Right atrium auricular region (tissue), 2 donors: ENCODE measurements at regions not wholly inside any gene's neighbourhood (a gene's known extent, or its start where the extent isn't known, plus 50 kb on each side); places are given as distances from the start of the nearest gene placed in this dataset.

ENCODE experiments used
- DNase-seq: peaks from one replicate; pipeline ENCODE4 v3.0.0-alpha.2; 2019; ENCODE audit warnings: low spot score
- H3K27ac ChIP-seq, 2 donors: fragments of 200-600 bp; sonication (generic); 1 replicate in 1 of 2; 2 replicates in 1 of 2; pipeline ENCODE4 v1.5.1; 2016 to 2019
- H3K27me3 ChIP-seq, 2 donors: fragments of 200-600 bp; sonication (generic); one replicate each; pipeline versions ENCODE4 v1.5.1 to v1.6.0; 2017 to 2019
- H3K36me3 ChIP-seq: fragments of 200-600 bp; sonication (generic); one replicate; pipeline ENCODE4 v1.5.1; 2016
- H3K4me1 ChIP-seq, 2 donors: fragments of 200-600 bp; sonication (generic); one replicate each; pipeline versions ENCODE4 v1.5.1 to v1.6.0; 2017 to 2019
- H3K4me3 ChIP-seq, 2 donors: fragments of 200-600 bp; sonication (generic); 1 replicate in 1 of 2; 2 replicates in 1 of 2; pipeline ENCODE4 v1.5.1; 2017 to 2019; ENCODE audit warnings: mild to moderate bottlenecking in 1 of 2, moderate library complexity in 1 of 2
- H3K9me3 ChIP-seq, 2 donors: fragments of 200-600 bp; sonication (generic); one replicate each; pipeline ENCODE4 v1.5.1; 2019
- TF ChIP-seq, protein P1 (sequence below), 2 donors: fragments of 200-600 bp; sonication (generic); IDR thresholded peaks; one replicate each; pipeline ENCODE4 v1.5.1; 2019; ENCODE audit warnings: antibody characterized with exemption in 2 of 2

DNA sequence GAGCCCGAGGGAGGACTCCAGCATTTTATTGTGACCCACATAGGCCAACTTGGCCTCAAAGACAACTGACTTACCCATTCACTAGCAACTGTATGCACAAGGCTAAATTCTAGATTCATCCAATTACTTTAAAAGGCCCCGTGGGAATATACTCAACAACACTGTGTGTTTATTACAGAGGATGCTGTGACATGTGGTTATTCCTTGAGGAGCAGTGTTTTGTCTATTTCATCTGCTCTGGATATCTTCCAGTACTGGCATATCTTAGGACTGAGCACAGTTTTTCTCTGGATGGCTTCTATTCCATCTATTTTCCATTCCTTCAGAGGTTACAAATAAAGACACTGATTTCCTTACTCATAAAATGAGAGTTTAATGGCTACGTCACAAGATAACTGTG lies 87.2 kb upstream of the KRAS start:
- DNase-seq: no peak
- Histone ChIP-seq H3K27me3 (no peaks in the 10 kb centered on the region), H3K36me3 (no peaks in the 10 kb centered on the region), H3K27ac (no peak overlapping the region), H3K9me3 (no peaks in the 10 kb centered on the region), H3K4me3 (no peak overlapping the region), H3K4me1 (no peaks in the 10 kb centered on the region)
- TF ChIP-seq, protein P1, sequence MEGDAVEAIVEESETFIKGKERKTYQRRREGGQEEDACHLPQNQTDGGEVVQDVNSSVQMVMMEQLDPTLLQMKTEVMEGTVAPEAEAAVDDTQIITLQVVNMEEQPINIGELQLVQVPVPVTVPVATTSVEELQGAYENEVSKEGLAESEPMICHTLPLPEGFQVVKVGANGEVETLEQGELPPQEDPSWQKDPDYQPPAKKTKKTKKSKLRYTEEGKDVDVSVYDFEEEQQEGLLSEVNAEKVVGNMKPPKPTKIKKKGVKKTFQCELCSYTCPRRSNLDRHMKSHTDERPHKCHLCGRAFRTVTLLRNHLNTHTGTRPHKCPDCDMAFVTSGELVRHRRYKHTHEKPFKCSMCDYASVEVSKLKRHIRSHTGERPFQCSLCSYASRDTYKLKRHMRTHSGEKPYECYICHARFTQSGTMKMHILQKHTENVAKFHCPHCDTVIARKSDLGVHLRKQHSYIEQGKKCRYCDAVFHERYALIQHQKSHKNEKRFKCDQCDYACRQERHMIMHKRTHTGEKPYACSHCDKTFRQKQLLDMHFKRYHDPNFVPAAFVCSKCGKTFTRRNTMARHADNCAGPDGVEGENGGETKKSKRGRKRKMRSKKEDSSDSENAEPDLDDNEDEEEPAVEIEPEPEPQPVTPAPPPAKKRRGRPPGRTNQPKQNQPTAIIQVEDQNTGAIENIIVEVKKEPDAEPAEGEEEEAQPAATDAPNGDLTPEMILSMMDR (IDR thresholded peaks at IDR 0.05): no peak

DNA sequence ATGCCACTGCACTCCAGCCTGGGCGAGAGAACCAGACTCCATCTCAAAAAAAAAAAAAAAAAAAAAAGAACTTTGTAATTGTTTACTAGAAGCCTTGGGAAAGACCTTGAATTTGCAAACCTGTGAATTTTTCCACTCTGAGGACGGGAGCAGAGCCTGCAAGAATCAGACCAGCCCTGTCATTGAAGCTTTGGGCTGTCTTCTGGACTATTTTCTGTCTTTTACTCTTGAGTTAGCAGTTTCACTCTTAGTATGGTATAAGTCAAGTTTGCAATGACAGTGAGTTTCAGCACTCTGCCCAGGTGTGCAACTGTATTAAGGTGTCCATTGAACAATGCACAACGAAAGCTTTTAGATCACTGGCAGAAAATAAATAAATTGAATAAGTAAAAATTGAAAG lies 81.4 kb upstream of the KRAS start:
- no peaks in the 10 kb centered on the region for H3K36me3 ChIP-seq
- TF ChIP-seq, protein P1 (IDR thresholded peaks at IDR 0.05): no peak

DNA sequence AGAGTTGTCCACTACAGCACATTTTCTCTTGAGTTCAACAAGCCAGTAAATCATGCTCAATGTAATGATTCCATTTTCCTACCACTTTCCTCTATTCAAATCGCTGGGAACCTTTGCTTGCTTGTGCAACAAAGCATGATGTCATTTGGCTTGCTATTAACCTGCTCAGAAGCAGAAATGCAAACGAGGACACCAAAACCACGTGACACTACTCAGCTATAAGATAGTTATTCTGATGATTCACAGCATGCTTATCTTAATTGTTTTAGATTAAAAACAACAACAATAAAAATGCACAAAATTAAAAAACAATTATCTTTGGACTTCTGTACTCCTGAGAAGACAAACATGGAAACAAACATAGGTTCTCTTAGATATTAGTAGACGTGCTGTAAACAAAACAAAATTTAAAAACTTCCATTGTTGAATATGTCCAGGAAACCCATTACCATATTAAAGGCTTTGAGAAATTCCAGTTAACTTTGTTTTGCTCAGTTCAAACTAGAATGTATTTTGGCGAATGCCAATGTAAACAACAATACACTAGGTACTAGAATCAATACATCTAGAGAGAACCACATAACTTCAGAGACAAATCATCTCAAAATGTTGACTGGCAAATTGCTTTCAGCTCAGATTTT lies 77.5 kb upstream of the KRAS start:
- TF ChIP-seq, protein P1 (IDR thresholded peaks at IDR 0.05): no peak
- no peaks in the 10 kb centered on the region for H3K36me3 ChIP-seq
- H3K27me3 ChIP-seq: no peaks in the 10 kb centered on the region
- DNase-seq: no peak
- no peak overlapping the region for H3K27ac ChIP-seq
- no peaks in the 10 kb centered on the region for H3K9me3 ChIP-seq
- H3K4me3 ChIP-seq: no peak overlapping the region
- H3K4me1 ChIP-seq: no peaks in the 10 kb centered on the region

More for the DNA sequence above, 81.4 kb upstream of the KRAS start:
- H3K4me3 ChIP-seq: no peak overlapping the region
- H3K4me1 ChIP-seq: no peaks in the 10 kb centered on the region
- H3K9me3 ChIP-seq: no peaks in the 10 kb centered on the region
- DNase-seq: no peak
- no peak overlapping the region for H3K27ac ChIP-seq
- no peaks in the 10 kb centered on the region for H3K27me3 ChIP-seq

DNA sequence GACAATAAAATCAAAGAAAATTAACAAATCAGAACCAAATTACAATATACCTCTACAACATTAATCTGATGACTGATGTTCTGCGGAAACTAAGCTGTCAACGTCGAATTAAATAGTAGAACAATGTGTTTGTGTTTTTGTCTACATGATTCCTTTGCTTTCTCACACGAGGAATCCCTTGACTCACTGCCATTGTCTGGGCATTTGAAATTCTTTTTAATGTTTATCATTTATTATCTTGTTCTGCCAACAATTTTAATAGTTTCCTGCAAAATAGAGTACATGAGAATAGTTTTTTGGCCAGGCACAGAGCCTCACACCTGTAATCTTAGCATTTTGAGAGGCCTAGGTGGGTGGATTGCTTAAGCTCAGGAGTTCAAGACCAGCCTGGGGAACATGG lies 76.6 kb upstream of the KRAS start:
- DNase-seq: no peak
- Histone ChIP-seq H3K9me3 (no peaks in the 10 kb centered on the region), H3K4me3 (no peak overlapping the region), H3K36me3 (no peaks in the 10 kb centered on the region), H3K27me3 (no peaks in the 10 kb centered on the region), H3K4me1 (no peaks in the 10 kb centered on the region), H3K27ac (no peak overlapping the region)
- TF ChIP-seq, protein P1 (IDR thresholded peaks at IDR 0.05): no peak

DNA sequence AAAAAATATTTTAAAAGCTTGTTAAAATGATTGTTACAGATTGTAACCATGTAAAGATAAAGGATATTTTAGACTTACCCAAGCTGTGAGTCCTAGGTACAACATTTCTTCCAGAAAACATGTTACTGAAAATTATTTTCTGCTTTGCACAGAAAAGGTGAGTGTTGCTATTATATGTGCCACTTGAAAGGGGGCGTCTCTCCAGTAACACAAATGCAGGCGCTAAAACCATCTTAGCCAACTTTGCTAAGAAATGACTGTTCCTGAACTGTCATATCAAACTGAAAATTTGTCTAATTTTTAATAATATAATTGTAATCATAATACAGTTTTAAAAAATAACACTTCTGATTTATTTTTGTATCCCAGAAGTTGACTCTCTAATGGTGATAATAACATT lies 75.6 kb upstream of the KRAS start:
- Histone ChIP-seq H3K36me3 (no peaks in the 10 kb centered on the region), H3K4me1 (no peaks in the 10 kb centered on the region), H3K27me3 (no peaks in the 10 kb centered on the region), H3K4me3 (no peak overlapping the region), H3K9me3 (no peaks in the 10 kb centered on the region), H3K27ac (no peak overlapping the region)
- DNase-seq: no peak
- TF ChIP-seq, protein P1 (IDR thresholded peaks at IDR 0.05): no peak

DNA sequence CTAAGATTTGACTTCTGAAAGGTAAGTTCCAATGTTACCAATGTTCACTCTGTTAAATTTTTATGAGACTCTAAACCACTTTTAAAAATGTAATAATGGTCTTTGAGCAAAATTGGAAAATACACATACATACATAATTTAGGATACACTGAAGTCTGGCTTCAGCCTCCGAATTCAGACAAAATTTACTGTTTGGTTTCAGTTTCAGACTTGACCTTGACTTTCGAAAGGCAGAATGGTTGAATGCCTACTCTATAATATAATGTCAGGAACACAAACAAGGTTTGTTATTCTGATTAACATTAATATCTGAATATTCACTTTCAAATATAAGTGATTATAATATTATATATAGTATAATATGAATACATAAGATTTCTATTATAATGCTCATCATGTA lies 74.1 kb upstream of the KRAS start:
- TF ChIP-seq, protein P1 (IDR thresholded peaks at IDR 0.05): no peak

More for the DNA sequence above, 74.1 kb upstream of the KRAS start:
- Histone ChIP-seq H3K27ac (no peak overlapping the region), H3K9me3 (no peaks in the 10 kb centered on the region), H3K4me3 (no peak overlapping the region), H3K36me3 (no peaks in the 10 kb centered on the region), H3K4me1 (no peaks in the 10 kb centered on the region), H3K27me3 (no peaks in the 10 kb centered on the region)
- DNase-seq: no peak
